ENCODE measurements at regions not wholly inside any gene's neighbourhood (a gene's known extent, or its start where the extent isn't known, plus 50 kb on each side); places are given as distances from the start of the nearest gene placed in this dataset.

DNA sequence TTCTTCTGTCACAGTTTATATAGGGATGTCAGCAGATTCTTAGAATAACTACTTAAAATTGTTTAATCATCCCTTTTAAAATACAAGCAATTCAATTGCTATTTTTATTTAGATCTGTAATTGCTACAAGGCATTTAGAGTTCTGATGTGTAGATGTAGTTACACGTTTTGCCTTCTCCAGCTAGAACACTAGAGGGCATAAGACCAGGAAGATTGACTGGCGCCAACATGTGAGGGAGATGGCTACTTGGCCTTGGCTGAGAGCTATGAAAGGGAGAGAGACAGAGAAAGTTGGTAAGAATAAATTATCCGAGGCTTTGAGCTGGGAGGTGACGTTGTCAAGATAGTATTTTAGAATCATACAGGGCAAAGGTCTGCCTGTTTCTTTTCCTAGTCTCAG, 563.7 kb upstream of the PRKX start:
- ATAC-seq (no peak), DNase-seq (no peak)
- intact Hi-C loops (cut with DNase I, micrococcal nuclease): no loop called here
- H3K9me3 ChIP-seq: no peaks in the 10 kb centered on the region
- TF ChIP-seq CTCF (IDR thresholded peaks at IDR 0.05): no peak
- no peaks in the 10 kb centered on the region for H3K4me1 ChIP-seq (ENCODE audit: low read depth)
- no peak overlapping the region for H3K4me3 ChIP-seq
- no peaks in the 10 kb centered on the region for H3K36me3 ChIP-seq (ENCODE audit: low read depth)

DNA sequence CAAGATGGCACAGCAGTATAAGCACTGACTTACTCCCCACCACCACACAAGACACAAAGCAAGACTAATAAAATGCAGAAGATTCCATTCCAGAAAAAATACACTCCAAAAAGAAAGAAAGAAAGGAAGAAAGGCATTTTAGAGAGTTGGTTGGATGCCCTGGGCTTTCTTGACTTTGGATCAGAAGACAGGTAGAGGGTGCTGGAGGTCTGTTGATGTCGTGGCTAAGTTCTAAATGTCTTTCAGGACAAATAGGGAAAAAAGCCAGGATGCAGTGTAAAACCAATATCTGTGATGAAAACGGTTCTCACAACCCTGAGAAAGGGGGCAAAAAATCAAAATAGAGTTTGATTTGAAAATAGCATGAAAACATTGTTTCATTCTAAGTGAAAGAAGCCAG, 555.2 kb upstream of the PRKX start:
- TF ChIP-seq CTCF (IDR thresholded peaks at IDR 0.05): no peak
- DNase-seq (no peak), ATAC-seq (no peak)
- H3K4me1 ChIP-seq (ENCODE audit: low read depth): no peaks in the 10 kb centered on the region
- intact Hi-C loops (cut with DNase I, micrococcal nuclease): no loop called here
- H3K4me3 ChIP-seq: no peak overlapping the region
- H3K9me3 ChIP-seq: no peaks in the 10 kb centered on the region
- H3K36me3 ChIP-seq (ENCODE audit: low read depth): no peaks in the 10 kb centered on the region

DNA sequence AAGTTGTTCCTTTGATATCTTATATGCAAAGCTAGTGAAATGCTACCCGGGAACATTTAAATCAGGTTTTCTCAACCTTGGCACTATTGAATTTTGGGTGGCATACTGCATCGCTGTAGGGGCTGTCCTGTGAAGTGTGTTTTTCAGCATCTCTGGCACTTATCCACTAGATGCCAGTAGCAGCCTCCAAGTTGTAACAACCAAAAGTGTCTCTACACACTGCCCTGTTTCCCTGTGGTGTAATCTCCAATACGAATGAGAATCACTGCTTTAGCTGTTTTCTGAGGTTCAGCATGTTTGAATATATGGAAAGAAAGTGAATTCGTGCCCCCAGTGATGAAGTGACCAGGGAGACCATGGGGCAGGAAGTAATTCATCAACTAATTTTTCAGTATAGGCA, 551.6 kb upstream of the PRKX start:
- H3K4me1 ChIP-seq (ENCODE audit: low read depth): no peaks in the 10 kb centered on the region
- intact Hi-C loops (cut with DNase I, micrococcal nuclease): no loop called here
- no peaks in the 10 kb centered on the region for H3K9me3 ChIP-seq
- TF ChIP-seq CTCF (IDR thresholded peaks at IDR 0.05): no peak
- no peak for ATAC-seq
- no peak overlapping the region for H3K4me3 ChIP-seq
- H3K36me3 ChIP-seq (ENCODE audit: low read depth): no peaks in the 10 kb centered on the region
- DNase-seq: no peak

GRCh38 chrX:4263030-4263803, 549.8 kb upstream of the PRKX start:
- ATAC-seq: no peak
- Histone ChIP-seq H3K4me1 (ENCODE audit: low read depth) (no peaks in the 10 kb centered on the region), H3K9me3 (no peaks in the 10 kb centered on the region), H3K4me3 (no peak overlapping the region), H3K36me3 (ENCODE audit: low read depth) (no peaks in the 10 kb centered on the region)
- intact Hi-C loops (cut with DNase I, micrococcal nuclease): no loop called here
- DNase-seq: no peak
- no peak for TF ChIP-seq CTCF (IDR thresholded peaks at IDR 0.05)

GRCh38 chrX:4253092-4253491, 539.6 kb upstream of the PRKX start:
- H3K36me3 ChIP-seq (ENCODE audit: low read depth): no peaks in the 10 kb centered on the region
- no peaks in the 10 kb centered on the region for H3K4me1 ChIP-seq (ENCODE audit: low read depth)
- TF ChIP-seq CTCF (IDR thresholded peaks at IDR 0.05): no peak
- no peaks in the 10 kb centered on the region for H3K9me3 ChIP-seq
- DNase-seq (no peak), ATAC-seq (no peak)
- intact Hi-C loops (cut with DNase I, micrococcal nuclease): no loop called here
- H3K4me3 ChIP-seq: no peak overlapping the region

GRCh38 chrX:4249401-4249800, 536.0 kb upstream of the PRKX start:
- ATAC-seq (no peak), DNase-seq (no peak)
- Histone ChIP-seq H3K4me1 (ENCODE audit: low read depth) (no peaks in the 10 kb centered on the region), H3K36me3 (ENCODE audit: low read depth) (no peaks in the 10 kb centered on the region), H3K9me3 (no peaks in the 10 kb centered on the region), H3K4me3 (no peak overlapping the region)
- no peak for TF ChIP-seq CTCF (IDR thresholded peaks at IDR 0.05)
- intact Hi-C loops (cut with DNase I, micrococcal nuclease): no loop called here

All from mucosa of descending colon (tissue), 3 donors.